GM13976 (cell line): ENCODE measurements at regions not wholly inside any gene's neighbourhood (a gene's known extent, or its start where the extent isn't known, plus 50 kb on each side); places are given as distances from the start of the nearest gene placed in this dataset.

Experiments used
- DNase-seq: peaks from one replicate; pipeline ENCODE4 v3.0.0; 2012; ENCODE audit warnings: low spot score
- CTCF ChIP-seq: IDR thresholded peaks from 2 replicates; pipeline ENCODE4 v1.5.1; 2012; ENCODE audit warnings: borderline replicate concordance, mild to moderate bottlenecking; ENCODE audit not compliant: insufficient read depth; ENCODE audit errors: extremely low read depth, missing control alignments, control extremely low read depth
- in situ Hi-C: fragments of 300-500 bp; cut with MboI; formaldehyde crosslinking; loops from one replicate; pipeline ENCODE4 v1.12.0; 2022; ENCODE audit warnings: low sequenced_read_pairs, mixed read lengths, inconsistent platforms; ENCODE audit not compliant: unreplicated experiment

- TF ChIP-seq CTCF = no peak
- in situ Hi-C loops = no loop called here
- DNase-seq = no peak
Observed at GRCh38 chr9:28365728-28366127, 792.4 kb upstream of the C9orf72 start.

GRCh38 chr9:28378231-28378630 is 805.0 kb upstream of the C9orf72 start:
- DNase-seq = no peak
- in situ Hi-C loops = no loop called here
- TF ChIP-seq CTCF = no peak

- DNase-seq = no peak
- in situ Hi-C loops = no loop called here
- TF ChIP-seq CTCF = no peak
Observed at GRCh38 chr9:28379082-28379481, 805.8 kb upstream of the C9orf72 start.

GRCh38 chr9:28389411-28389810 is 816.1 kb upstream of the C9orf72 start:
- no peak for TF ChIP-seq CTCF
- in situ Hi-C loops = no loop called here
- DNase-seq = no peak

GRCh38 chr9:28394774-28395173 is 821.5 kb upstream of the C9orf72 start:
- DNase-seq = no peak
- no peak for TF ChIP-seq CTCF
- in situ Hi-C loops = no loop called here

GRCh38 chr9:28396058-28396457 is 822.8 kb upstream of the C9orf72 start:
- no peak for TF ChIP-seq CTCF
- in situ Hi-C loops = no loop called here
- no peak for DNase-seq

- no peak for DNase-seq
- no peak for TF ChIP-seq CTCF
- in situ Hi-C loops = no loop called here
Observed at GRCh38 chr9:28407351-28407750, 834.1 kb upstream of the C9orf72 start.
